G401.6 (cell line): ENCODE measurements at regions not wholly inside any gene's neighbourhood (a gene's known extent, or its start where the extent isn't known, plus 50 kb on each side); places are given as distances from the start of the nearest gene placed in this dataset.
A peak's percentile ranks its signal among the peaks of the same experiment; 100 is the strongest.
"Not testable (repeated sequence)": the region's sequence is repeated elsewhere in the genome, so short reads cannot be mapped to it uniquely, and the experiment has no call there.

Experiments
- FAIRE-seq: peaks from 2 replicates; lab custom pipeline; 2012; peaks lifted over from hg19 to GRCh38; lab: Jason Lieb, UNC

- FAIRE-seq, result no peak
Observed at GRCh38 chr5:102048940-102049339, 247.1 kb downstream of the SLCO4C1 start.

DNA sequence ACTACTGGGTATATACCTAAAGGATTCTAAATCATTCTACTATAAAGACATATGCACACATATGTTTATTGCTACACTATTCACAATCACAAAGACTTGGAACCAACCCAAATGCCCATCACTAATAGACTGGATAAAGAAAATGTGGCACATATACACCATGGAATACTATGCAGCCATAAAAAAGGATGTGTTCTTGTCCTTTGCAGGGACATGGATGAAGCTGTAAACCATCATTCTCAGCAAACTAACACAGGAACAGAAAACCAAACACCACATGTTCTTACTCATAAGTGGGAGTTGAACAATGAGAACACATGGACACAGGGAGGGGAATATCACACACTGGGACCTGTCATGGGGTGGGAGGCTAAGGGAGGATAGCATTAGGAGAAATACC, 249.0 kb downstream of the SLCO4C1 start:
- not testable (repeated sequence) for FAIRE-seq

DNA sequence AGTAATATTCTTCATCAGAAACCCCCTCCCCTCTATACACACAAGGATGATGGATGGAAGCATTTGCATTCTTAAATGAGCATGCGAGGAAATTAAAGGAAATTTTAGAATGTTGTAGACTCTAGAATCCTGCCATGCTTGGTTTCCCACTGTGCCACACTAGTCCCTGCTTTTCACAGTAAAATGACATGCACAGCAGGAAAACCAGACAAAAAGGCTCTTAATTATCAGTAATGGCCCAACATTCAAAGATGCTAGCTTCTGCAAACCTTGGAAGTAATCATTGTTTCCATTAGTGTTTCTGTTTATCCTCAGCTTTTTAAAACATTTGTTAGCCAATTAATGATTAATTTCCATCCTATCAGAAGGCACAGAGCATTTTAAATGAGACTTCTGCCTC, 255.8 kb downstream of the SLCO4C1 start:
- no peak for FAIRE-seq

- no peak for FAIRE-seq
Observed at GRCh38 chr5:102036927-102037326, 259.2 kb downstream of the SLCO4C1 start.

- FAIRE-seq, result no peak
Observed at GRCh38 chr5:102031711-102032110, 264.4 kb downstream of the SLCO4C1 start.

- no peak for FAIRE-seq
Observed at GRCh38 chr5:102018690-102019089, 277.4 kb downstream of the SLCO4C1 start.

GRCh38 chr5:102018279-102018678, 277.8 kb downstream of the SLCO4C1 start:
- no peak for FAIRE-seq

DNA sequence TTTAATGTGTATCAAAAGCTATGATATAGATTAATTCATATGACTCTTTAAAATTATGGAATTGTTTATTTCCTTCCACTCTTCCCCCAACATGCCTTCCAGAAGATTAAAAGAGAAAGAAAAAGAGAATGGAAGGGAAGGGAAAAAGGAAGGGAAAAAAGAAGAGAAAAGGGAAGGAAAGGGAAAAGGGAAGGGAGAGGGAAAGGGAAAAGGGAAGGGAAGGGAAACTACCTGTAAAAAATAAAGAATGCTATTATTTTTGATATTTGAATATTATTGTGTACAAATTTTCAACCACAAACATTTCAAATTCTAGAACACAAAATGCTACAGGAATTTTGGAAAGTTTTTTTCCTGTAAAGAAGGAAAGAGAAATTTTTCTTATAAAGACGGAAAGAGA, 281.7 kb downstream of the SLCO4C1 start:
- FAIRE-seq, result no peak

DNA sequence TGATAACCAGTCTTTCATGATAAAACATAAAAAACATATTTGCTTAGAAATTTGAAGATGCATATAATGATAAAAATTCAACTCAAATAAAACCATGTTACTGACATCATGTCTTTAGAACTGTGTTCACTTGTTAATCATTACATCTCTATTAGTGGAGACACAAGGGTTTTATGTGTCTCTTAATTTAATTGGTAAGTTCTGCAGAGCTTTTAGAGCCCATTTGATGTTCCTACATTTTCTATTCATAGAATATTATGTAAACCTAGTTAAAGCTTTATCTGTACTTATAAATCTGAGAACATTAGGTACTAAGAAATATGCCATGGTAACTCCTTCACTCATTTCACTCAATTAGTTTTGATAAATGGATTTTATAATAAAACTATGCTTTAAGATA, 285.4 kb downstream of the SLCO4C1 start:
- no peak for FAIRE-seq

GRCh38 chr5:101997235-101997634, 298.8 kb downstream of the SLCO4C1 start:
- FAIRE-seq, result no peak

DNA sequence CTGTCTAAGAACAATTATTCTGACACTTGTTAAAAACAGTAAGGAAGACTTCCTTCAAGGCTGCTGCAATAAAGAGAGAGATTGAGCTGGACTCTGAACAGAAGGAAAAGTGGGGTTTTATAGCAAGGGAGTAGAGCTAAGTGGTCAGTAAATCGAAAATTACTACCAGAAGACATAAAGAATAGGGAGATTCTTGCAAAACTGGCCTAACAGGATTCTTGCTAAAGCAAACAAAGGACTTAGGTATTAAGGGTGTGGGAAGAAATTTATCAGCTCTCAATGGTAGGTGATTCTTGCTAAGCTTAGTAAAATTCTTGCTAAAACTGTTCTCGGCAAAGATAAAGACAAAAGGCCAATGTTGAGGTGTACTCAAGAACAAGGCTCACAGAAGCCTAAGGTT, 300.5 kb downstream of the SLCO4C1 start:
- FAIRE-seq, result no peak

- no peak for FAIRE-seq
Observed at GRCh38 chr5:101991486-101991885, 304.6 kb downstream of the SLCO4C1 start.

GRCh38 chr5:101989659-101990058, 306.4 kb downstream of the SLCO4C1 start:
- FAIRE-seq, result no peak

- FAIRE-seq, result peak; percentile 90
Observed at GRCh38 chr5:101977729-101978345, 318.2 kb downstream of the SLCO4C1 start.

GRCh38 chr5:101976933-101977332, 319.2 kb downstream of the SLCO4C1 start:
- FAIRE-seq, result no peak

GRCh38 chr5:101969742-101970141, 326.3 kb downstream of the SLCO4C1 start:
- no peak for FAIRE-seq

GRCh38 chr5:101966476-101966875, 329.6 kb downstream of the SLCO4C1 start:
- FAIRE-seq, result no peak

GRCh38 chr5:101955891-101956290, 340.2 kb downstream of the SLCO4C1 start:
- no peak for FAIRE-seq

DNA sequence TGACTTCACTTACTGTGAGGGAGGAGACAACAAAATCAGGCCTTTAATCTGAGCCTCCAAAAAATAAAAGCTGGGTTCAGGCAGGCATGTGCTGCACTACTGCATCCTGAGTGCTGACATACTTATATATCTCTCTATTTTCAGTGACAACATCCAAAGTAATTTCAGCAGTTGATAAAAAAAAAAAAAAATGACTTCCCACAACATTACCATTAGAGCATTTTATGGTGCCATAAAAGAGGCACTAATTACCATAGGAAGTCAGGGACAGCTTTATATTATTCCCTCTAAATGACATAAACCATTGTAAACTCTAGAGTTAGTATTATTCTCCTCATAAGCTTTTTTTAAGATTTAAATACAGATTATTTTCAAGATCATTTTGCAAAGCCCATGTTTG, 346.1 kb downstream of the SLCO4C1 start:
- no peak for FAIRE-seq

GRCh38 chr5:101948615-101949014, 347.5 kb downstream of the SLCO4C1 start:
- FAIRE-seq, result no peak

DNA sequence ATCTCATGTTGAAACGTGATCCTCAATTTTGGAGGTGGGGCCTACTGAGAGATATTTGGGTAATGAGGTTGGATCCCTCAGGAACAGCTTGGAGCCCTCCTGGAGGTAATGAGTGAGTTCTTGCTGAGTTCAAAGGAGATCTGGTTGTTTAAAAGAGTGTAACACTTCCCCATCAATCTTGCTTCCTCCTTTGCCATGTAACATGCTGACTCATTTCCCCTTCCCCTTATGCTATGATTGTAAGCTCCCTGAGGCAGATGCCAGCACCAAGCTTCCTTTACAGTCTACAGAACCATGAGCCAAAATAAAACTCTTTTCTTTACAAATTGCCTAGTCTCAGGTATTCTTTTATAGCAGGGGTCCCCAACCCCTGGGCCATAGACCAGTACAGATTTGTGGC, 352.3 kb downstream of the SLCO4C1 start:
- FAIRE-seq, result no peak

- no peak for FAIRE-seq
Observed at GRCh38 chr5:101942321-101942882, 353.7 kb downstream of the SLCO4C1 start.

GRCh38 chr5:101937041-101937440, 359.0 kb downstream of the SLCO4C1 start:
- no peak for FAIRE-seq

DNA sequence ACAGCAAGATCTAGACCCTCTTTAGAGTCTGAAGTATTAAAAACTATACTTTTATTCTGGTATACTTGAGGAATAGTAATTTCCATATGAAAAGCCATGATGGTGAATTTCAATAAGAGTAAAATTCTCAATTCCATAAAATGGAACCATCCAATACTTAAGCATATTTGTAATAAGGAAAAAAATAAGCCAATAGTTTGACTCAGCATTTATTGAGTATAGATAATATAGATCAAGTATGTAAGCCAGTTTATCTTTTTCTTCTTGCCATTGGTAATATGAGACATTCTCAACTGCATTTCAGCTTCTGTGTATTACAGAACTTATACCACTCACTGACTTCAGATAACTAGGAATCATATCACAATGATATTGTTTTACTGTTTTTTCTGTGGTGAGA, 361.0 kb downstream of the SLCO4C1 start:
- FAIRE-seq, result no peak

GRCh38 chr5:101932599-101932998, 363.5 kb downstream of the SLCO4C1 start:
- FAIRE-seq, result no peak
